ENCODE measurements at regions not wholly inside any gene's neighbourhood (a gene's known extent, or its start where the extent isn't known, plus 50 kb on each side); places are given as distances from the start of the nearest gene placed in this dataset.

DNA sequence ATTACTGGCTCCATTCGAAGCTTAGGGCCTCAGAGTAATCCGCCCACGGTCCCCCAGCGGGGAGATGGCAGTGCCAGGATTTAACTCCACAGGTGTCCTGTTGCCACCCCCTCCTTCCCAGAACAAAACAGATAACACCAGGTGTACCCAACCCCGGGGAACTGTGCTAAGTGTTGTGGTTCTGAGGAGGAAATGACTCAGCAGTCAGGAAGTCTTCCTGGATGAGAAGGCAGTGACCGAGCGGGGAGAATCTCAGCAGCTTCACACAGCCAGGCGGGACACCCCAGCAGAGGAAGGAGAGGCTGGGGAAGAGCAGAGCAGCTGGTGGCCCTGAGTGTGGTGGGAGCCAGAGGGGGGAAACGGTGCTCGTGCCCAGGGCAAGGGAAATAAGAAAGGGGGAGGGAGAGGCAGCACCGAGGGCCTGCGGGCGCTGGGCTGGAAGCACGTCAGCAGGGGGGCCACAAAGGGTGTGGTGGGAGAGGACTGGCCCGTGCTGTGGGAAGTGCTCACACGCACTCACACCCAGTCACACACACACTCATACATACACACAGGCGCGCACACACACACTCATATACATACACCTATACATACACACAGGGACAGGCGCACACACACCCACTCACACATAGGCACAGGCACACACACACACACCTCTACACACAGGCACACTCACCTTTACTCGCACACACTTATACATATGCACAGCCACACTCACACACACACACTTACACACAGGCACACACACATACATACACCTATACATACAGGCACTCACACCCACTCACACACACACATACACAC is 59.8 kb upstream of the CHST15 start (continued):
- TF ChIP-seq, protein P1, sequence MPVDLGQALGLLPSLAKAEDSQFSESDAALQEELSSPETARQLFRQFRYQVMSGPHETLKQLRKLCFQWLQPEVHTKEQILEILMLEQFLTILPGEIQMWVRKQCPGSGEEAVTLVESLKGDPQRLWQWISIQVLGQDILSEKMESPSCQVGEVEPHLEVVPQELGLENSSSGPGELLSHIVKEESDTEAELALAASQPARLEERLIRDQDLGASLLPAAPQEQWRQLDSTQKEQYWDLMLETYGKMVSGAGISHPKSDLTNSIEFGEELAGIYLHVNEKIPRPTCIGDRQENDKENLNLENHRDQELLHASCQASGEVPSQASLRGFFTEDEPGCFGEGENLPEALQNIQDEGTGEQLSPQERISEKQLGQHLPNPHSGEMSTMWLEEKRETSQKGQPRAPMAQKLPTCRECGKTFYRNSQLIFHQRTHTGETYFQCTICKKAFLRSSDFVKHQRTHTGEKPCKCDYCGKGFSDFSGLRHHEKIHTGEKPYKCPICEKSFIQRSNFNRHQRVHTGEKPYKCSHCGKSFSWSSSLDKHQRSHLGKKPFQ (tag by site-specific recombination; IDR thresholded peaks at IDR 0.05), result peak; percentile 85
- TF ChIP-seq SCRT2 (tag by site-specific recombination; IDR thresholded peaks at IDR 0.05), result peak; percentile 91

DNA sequence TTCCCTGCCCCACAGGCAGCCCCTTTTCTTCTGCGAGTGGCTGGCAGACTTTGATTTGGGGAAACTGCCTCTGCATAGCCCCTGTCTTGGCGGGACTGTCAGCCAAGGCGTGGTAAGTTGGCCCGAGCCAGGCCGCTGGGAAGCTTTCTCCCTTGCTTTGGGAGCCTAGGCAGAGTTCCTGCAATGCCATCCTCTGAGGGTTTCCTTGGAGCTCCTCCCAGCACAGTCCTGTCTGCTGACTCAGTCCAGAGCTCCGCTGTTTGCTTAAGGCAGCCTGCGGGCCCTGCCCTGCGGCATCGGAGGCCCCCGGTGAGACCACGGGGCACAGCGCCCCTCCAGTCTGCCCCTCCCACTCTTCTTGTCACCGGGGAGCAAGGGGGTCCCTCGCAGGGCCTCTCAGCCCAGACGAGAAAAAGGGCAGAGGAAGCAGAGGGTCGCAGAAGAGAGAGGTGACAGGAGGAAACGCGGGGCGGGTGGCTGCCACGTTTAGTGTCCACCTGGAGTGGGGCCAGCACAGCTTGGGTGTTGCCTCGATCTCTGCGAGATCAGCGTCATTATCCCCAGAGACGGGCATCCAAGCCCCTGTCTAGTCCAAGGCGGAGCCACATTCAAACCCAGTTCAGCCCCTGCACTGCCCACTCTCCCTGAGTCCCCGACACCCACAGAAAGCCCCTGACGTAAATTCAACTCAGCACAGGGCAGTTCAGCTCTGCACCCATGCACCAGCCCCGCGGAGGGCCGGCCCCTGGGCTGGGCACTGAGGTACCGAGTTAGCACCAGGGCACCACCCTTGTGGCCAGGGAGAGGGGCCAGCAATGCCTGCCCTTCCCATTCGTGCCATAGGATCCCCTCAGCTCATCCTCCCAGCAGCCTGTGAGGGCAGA is 59.0 kb upstream of the CHST15 start:
- H3K4me3 ChIP-seq (ENCODE audit: low read depth, low read length), result no peak overlapping the region
- POLR2A ChIA-PET, result interaction anchor here (0.8 kb wide), 2 partner anchors 35 to 158 kb away, joined by 3 read pairs; no protein-coding TSS in a partner anchor
- CTCF ChIA-PET, result interaction anchor here (0.5 to 0.9 kb wide), 4 partner anchors 53 to 1085 kb away, joined by 3 to 5 read pairs (median 3); no protein-coding TSS in a partner anchor
- TF ChIP-seq EGR2 (tag by site-specific recombination; IDR thresholded peaks at IDR 0.05; ENCODE audit: low read depth) (0 out of 2 replicates have a peak, but pooled peaks have one; percentile 24), ZNF660 (tag by site-specific recombination; IDR thresholded peaks at IDR 0.05) (no peak)
- no peak overlapping the region; the same call in 1 of the 2 replicates for H3K27ac ChIP-seq (ENCODE audit: extremely low read depth, low read depth, low read length)
- no peaks in the 10 kb centered on the region for H3K9me3 ChIP-seq (ENCODE audit: control insufficient read depth, insufficient read depth, low read depth, low read length)
- H3K36me3 ChIP-seq (ENCODE audit: control insufficient read depth in 2 of 2, insufficient read depth in 1 of 2, low read length in 2 of 2), result no peaks in the 10 kb centered on the region
- no peaks in the 10 kb centered on the region; the same call in 1 of the 2 replicates for H3K4me1 ChIP-seq (ENCODE audit: control insufficient read depth, insufficient read depth, low read length)

DNA sequence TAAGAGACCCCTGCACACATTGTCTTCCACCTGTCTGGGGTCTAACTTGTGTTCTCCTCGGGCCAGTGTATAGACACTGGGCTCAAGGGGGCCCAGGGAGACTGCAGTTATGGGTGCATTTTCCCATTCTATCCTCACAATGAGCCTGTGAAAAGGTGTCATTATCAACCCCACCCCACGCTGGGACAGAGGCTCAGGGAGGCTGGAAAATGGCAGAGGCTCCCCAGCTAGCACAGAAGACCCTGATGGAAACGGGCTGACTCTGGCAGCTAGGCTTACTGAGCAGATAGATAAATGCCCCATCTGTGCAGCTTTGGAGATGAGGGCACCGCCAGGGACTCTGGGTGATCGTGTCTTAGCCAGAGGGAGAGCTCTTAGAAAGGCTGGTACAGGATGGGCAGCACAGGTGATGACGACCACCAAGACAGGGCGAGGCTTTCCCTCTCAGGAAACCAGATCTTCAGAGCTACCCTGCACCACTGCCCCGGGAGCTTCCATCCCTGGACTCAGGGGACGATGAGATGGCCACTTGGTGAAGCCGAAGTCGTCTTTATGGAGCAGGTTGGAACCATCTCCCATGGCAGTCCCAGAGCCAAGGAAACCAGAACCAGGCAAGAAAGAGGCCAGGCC is 58.2 kb upstream of the CHST15 start:
- Histone ChIP-seq H3K27ac (ENCODE audit: extremely low read depth, low read depth, low read length) (no peak overlapping the region), H3K4me3 (ENCODE audit: low read depth, low read length) (no peak overlapping the region), H3K36me3 (ENCODE audit: control insufficient read depth in 2 of 2, insufficient read depth in 1 of 2, low read length in 2 of 2) (no peaks in the 10 kb centered on the region), H3K4me1 (ENCODE audit: control insufficient read depth, insufficient read depth, low read length) (no peaks in the 10 kb centered on the region; the same call in 1 of the 2 replicates), H3K9me3 (ENCODE audit: control insufficient read depth, insufficient read depth, low read depth, low read length) (no peaks in the 10 kb centered on the region)
- CTCF ChIA-PET, result interaction anchor here (0.5 kb wide), 1 partner anchor 232 kb away, joined by 5 read pairs; no protein-coding TSS in a partner anchor
- POLR2A ChIA-PET, result no interaction called here
- TF ChIP-seq ZNF76 (tag by site-specific recombination; IDR thresholded peaks at IDR 0.05; ENCODE audit: borderline replicate concordance, low read depth) (no peak), ZNF23 (tag by site-specific recombination; IDR thresholded peaks at IDR 0.05; ENCODE audit: borderline replicate concordance) (no peak), ZNF785 (tag by site-specific recombination; IDR thresholded peaks at IDR 0.05) (no peak), ZXDB (tag by site-specific recombination; IDR thresholded peaks at IDR 0.05) (no peak)
- TF ChIP-seq, protein P2, sequence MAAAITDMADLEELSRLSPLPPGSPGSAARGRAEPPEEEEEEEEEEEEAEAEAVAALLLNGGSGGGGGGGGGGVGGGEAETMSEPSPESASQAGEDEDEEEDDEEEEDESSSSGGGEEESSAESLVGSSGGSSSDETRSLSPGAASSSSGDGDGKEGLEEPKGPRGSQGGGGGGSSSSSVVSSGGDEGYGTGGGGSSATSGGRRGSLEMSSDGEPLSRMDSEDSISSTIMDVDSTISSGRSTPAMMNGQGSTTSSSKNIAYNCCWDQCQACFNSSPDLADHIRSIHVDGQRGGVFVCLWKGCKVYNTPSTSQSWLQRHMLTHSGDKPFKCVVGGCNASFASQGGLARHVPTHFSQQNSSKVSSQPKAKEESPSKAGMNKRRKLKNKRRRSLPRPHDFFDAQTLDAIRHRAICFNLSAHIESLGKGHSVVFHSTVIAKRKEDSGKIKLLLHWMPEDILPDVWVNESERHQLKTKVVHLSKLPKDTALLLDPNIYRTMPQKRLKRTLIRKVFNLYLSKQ (tag by site-specific recombination; IDR thresholded peaks at IDR 0.05; ENCODE audit: borderline replicate concordance), result no peak

DNA sequence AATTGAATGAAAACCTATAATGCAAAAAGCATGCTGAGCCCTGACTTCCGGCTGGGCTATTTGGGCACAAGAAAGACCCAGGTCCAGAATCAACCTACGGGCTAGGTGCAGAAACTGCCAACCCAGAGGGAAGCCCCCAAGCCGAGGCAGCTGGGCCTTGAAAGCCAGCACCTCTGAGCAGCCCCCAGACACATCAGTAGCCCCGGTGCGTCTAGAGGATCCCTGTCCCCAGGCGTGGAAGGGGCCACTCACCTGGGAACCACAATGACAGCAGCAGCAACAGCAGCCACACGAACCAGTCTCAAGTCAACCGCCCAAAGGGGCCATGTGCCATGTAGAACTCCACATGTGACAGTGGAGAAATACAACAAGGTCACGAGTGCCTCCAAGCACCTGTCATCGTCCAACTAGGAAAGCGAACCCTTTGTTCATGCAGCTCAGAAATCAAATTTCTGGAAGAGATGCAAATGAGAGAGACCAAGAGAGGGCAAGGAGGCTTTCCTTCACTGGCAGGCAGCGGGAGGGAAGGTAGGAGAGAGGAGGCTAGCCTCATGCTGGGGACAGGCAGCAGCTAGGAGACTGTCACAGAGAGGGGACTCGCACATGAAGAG is 57.5 kb upstream of the CHST15 start:
- Histone ChIP-seq H3K4me3 (ENCODE audit: low read depth, low read length) (no peak overlapping the region), H3K27ac (ENCODE audit: extremely low read depth, low read depth, low read length) (no peak overlapping the region), H3K36me3 (ENCODE audit: control insufficient read depth in 2 of 2, insufficient read depth in 1 of 2, low read length in 2 of 2) (no peaks in the 10 kb centered on the region), H3K9me3 (ENCODE audit: control insufficient read depth, insufficient read depth, low read depth, low read length) (no peaks in the 10 kb centered on the region), H3K4me1 (ENCODE audit: control insufficient read depth, insufficient read depth, low read length) (no peaks in the 10 kb centered on the region; the same call in 1 of the 2 replicates)
- ChIA-PET POLR2A (no interaction called here), CTCF (interaction anchor here (1.4 kb wide), 1 partner anchor 25 kb away, joined by 4 read pairs; no protein-coding TSS in a partner anchor)
- no peak for TF ChIP-seq ZNF350 (tag by site-specific recombination; IDR thresholded peaks at IDR 0.05)
- TF ChIP-seq, protein P3, sequence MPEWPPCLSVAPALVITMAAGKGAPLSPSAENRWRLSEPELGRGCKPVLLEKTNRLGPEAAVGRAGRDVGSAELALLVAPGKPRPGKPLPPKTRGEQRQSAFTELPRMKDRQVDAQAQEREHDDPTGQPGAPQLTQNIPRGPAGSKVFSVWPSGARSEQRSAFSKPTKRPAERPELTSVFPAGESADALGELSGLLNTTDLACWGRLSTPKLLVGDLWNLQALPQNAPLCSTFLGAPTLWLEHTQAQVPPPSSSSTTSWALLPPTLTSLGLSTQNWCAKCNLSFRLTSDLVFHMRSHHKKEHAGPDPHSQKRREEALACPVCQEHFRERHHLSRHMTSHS (tag by site-specific recombination; IDR thresholded peaks at IDR 0.05), result no peak
- TF ChIP-seq HOXC10 (CRISPR knock-in tag; IDR thresholded peaks at IDR 0.05), result no peak
- no peak for TF ChIP-seq ZNF561 (tag by site-specific recombination; IDR thresholded peaks at IDR 0.05; ENCODE audit: borderline replicate concordance)
- no peak for TF ChIP-seq ZNF37A (tag by site-specific recombination; IDR thresholded peaks at IDR 0.05)
- TF ChIP-seq, protein P4, sequence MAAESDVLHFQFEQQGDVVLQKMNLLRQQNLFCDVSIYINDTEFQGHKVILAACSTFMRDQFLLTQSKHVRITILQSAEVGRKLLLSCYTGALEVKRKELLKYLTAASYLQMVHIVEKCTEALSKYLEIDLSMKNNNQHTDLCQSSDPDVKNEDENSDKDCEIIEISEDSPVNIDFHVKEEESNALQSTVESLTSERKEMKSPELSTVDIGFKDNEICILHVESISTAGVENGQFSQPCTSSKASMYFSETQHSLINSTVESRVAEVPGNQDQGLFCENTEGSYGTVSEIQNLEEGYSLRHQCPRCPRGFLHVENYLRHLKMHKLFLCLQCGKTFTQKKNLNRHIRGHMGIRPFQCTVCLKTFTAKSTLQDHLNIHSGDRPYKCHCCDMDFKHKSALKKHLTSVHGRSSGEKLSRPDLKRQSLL (tag by site-specific recombination; IDR thresholded peaks at IDR 0.05), result no peak
- TF ChIP-seq WT1 (tag by site-specific recombination; IDR thresholded peaks at IDR 0.05), result no peak
- no peak for TF ChIP-seq REPIN1 (tag by site-specific recombination; IDR thresholded peaks at IDR 0.05; ENCODE audit: low read depth)
- TF ChIP-seq KLF10 (tag by site-specific recombination; IDR thresholded peaks at IDR 0.05), result no peak

Data from HEK293 (cell line).